HepG2 (cell line): ENCODE measurements at regions not wholly inside any gene's neighbourhood (a gene's known extent, or its start where the extent isn't known, plus 50 kb on each side); places are given as distances from the start of the nearest gene placed in this dataset.

ENCODE experiments used
- ATAC-seq: fragments of 200-7000 bp; cut with Tn5 transposase; 3 replicates; pipeline ENCODE4 v1.9.1; 2020; ENCODE audit warnings: mild to moderate bottlenecking, moderate library complexity
- BruUV-seq: library from RNA; stranded (reverse); fragments of 400-500 nt; replicated peaks from 2 replicates; lab custom pipeline; 2021; lab: Mats Ljungman, UMichigan
- CTCF ChIA-PET: fragments of 300-600 bp; formaldehyde crosslinking; extraction: SDS; loops from one replicate; lab custom pipeline; 2021; ENCODE audit warnings: low total read pairs, inconsistent platforms, low intra/inter-chr PET ratio; lab: Yijun Ruan, JAX
- POLR2A ChIA-PET: fragments of 350-600 bp; sonication (Branson Sonifier 250); formaldehyde crosslinking; loops from one replicate; lab custom pipeline; 2020; ENCODE audit warnings: antibody characterized with exemption, inconsistent platforms; lab: Yijun Ruan, JAX
- DNase-seq: peaks from one replicate; pipeline ENCODE4 v3.0.0-alpha.2; 2015; ENCODE audit warnings: low spot score
- FAIRE-seq: peaks from 3 replicates; lab custom pipeline; 2011; peaks lifted over from hg19 to GRCh38; lab: Jason Lieb, UNC
- H2AFZ ChIP-seq: one replicate; pipeline ENCODE4 v1.6.1; 2011; ENCODE audit warnings: low read length, inconsistent platforms
- H3K27ac ChIP-seq: fragments of 300-600 bp; 3 replicates; pipeline ENCODE4 v1.8.0; 2011; ENCODE audit warnings: mixed run types, mild to moderate bottlenecking, mixed read lengths, low read length, inconsistent platforms; ENCODE audit not compliant: insufficient read depth; ENCODE audit errors: extremely low read length
- H3K27me3 ChIP-seq, 2 experiments: fragments of 200-600 bp in 1 of 2; 2 replicates in 1 of 2; 3 replicates in 1 of 2; pipeline versions ENCODE4 v1.6.0 to v1.8.0; 2011; ENCODE audit warnings: low read length in 2 of 2, mild to moderate bottlenecking in 2 of 2, moderate library complexity in 2 of 2, inconsistent platforms in 1 of 2; ENCODE audit not compliant: insufficient read depth in 2 of 2, control insufficient read depth in 1 of 2
- H3K36me3 ChIP-seq, 2 experiments: fragments of 200-600 bp in 1 of 2; replicated peaks in 1 of 2; 2 replicates in 1 of 2; 3 replicates in 1 of 2; pipeline versions ENCODE4 v1.5.1 to v1.8.0; 2011; ENCODE audit warnings: low read length in 2 of 2, inconsistent platforms in 1 of 2; ENCODE audit not compliant: insufficient read depth in 2 of 2, control insufficient read depth in 1 of 2
- H3K4me1 ChIP-seq: 2 replicates; pipeline ENCODE4 v1.5.1; 2012; ENCODE audit warnings: low read length, inconsistent platforms; ENCODE audit not compliant: insufficient read depth
- H3K4me2 ChIP-seq: 2 replicates; pipeline ENCODE4 v1.6.0; 2011; ENCODE audit warnings: low read depth, low read length, inconsistent platforms
- H3K4me3 ChIP-seq, 3 experiments: fragments of 200-600 bp in 1 of 3; sonication (generic), shearing (Covaris generic) in 1 of 3; replicated peaks in 1 of 3; 2 replicates each; pipeline ENCODE4 v1.5.1; 2011 to 2016; ENCODE audit warnings: low read length in 3 of 3, inconsistent platforms in 2 of 3, low read depth in 2 of 3, mild to moderate bottlenecking in 2 of 3, control low read depth in 1 of 3, mixed read lengths in 1 of 3; ENCODE audit not compliant: insufficient read depth in 1 of 3
- H3K79me2 ChIP-seq: one replicate; pipeline ENCODE4 v1.6.1; 2011; ENCODE audit warnings: low read length, inconsistent platforms; ENCODE audit not compliant: insufficient read depth
- H3K9ac ChIP-seq: 2 replicates; pipeline ENCODE4 v1.6.0; 2011; ENCODE audit warnings: mild to moderate bottlenecking, low read depth, low read length, inconsistent platforms; ENCODE audit not compliant: insufficient read depth
- H3K9me3 ChIP-seq: 2 replicates; pipeline ENCODE4 v1.5.1; 2012; ENCODE audit warnings: mild to moderate bottlenecking, low read length
- H4K20me1 ChIP-seq: 2 replicates; pipeline ENCODE4 v1.6.0; 2011; ENCODE audit warnings: inconsistent platforms, mild to moderate bottlenecking, low read length, moderate library complexity; ENCODE audit not compliant: insufficient read depth
- ATF6 ChIP-seq: sonication (generic); formaldehyde crosslinking; conservative IDR thresholded peaks from 2 replicates; pipeline ENCODE4 v1.4.0; 2020; ENCODE audit warnings: missing genetic modification reagents
- ISL2 ChIP-seq: sonication (generic); formaldehyde crosslinking; IDR thresholded peaks from 2 replicates; pipeline ENCODE4 v1.5.0; 2020; ENCODE audit warnings: missing genetic modification reagents
- KDM3A ChIP-seq: IDR thresholded peaks from 2 replicates; pipeline ENCODE4 v1.6.1; 2018; ENCODE audit warnings: low read depth, missing compliant biosample characterization
- MED8 ChIP-seq: sonication (generic); formaldehyde crosslinking; IDR thresholded peaks from 2 replicates; pipeline ENCODE4 v1.8.1; 2023; ENCODE audit warnings: mild to moderate bottlenecking, missing genetic modification reagents; ENCODE audit not compliant: insufficient replicate concordance
- PAWR ChIP-seq: sonication (generic); formaldehyde crosslinking; IDR thresholded peaks from 2 replicates; pipeline ENCODE4 v1.4.0; 2020; ENCODE audit warnings: missing genetic modification reagents, mild to moderate bottlenecking, borderline replicate concordance
- PHF20 ChIP-seq: sonication (generic); formaldehyde crosslinking; IDR thresholded peaks from 2 replicates; pipeline ENCODE4 v1.5.0; 2020; ENCODE audit warnings: mild to moderate bottlenecking, missing genetic modification reagents
- RORA ChIP-seq: sonication (generic); formaldehyde crosslinking; IDR thresholded peaks from 2 replicates; pipeline ENCODE4 v1.5.0; 2020; ENCODE audit warnings: mild to moderate bottlenecking, missing genetic modification reagents, moderate library complexity
- TRAFD1 ChIP-seq: sonication (generic); formaldehyde crosslinking; IDR thresholded peaks from 2 replicates; pipeline ENCODE4 v1.5.1; 2020; ENCODE audit warnings: missing genetic modification reagents, mild to moderate bottlenecking, borderline replicate concordance
- YEATS4 ChIP-seq: sonication (generic); formaldehyde crosslinking; IDR thresholded peaks from 2 replicates; pipeline ENCODE4 v1.4.0; 2020; ENCODE audit warnings: missing genetic modification reagents, borderline replicate concordance
- ZBTB26 ChIP-seq: IDR thresholded peaks from 2 replicates; pipeline ENCODE4 v1.6.1; 2016; ENCODE audit warnings: missing compliant biosample characterization, missing genetic modification reagents, borderline replicate concordance
- ZNF570 ChIP-seq: sonication (generic); formaldehyde crosslinking; IDR thresholded peaks from 2 replicates; pipeline ENCODE4 v1.4.0; 2020; ENCODE audit warnings: mild to moderate bottlenecking, missing genetic modification reagents, borderline replicate concordance
- ZNF674 ChIP-seq: sonication (generic); formaldehyde crosslinking; IDR thresholded peaks from 2 replicates; pipeline ENCODE4 v1.5.0; 2020; ENCODE audit warnings: low read depth, mild to moderate bottlenecking, missing genetic modification reagents
- ZSCAN31 ChIP-seq: sonication (generic); formaldehyde crosslinking; IDR thresholded peaks from 2 replicates; pipeline ENCODE4 v1.5.0; 2020; ENCODE audit warnings: low read depth, mild to moderate bottlenecking, missing genetic modification reagents
- WGBS: methylation state at CpG from one replicate; pipeline ENCODE4 v1.1.6; 2017; ENCODE audit warnings: low lambda C conversion rate; 5-methylcytosine and 5-hydroxymethylcytosine counted together
- in situ Hi-C: cut with HindIII; loops from 2 replicates; pipeline ENCODE4 v1.10.0; 2017; ENCODE audit warnings: low pct_unique_long_range_greater_than_20kb; ENCODE audit not compliant: extremely low pct_ligation_motif_present
- intact Hi-C: fragments of 100-400 bp; cut with micrococcal nuclease; formaldehyde crosslinking; loops from one replicate; pipeline ENCODE4 v1.10.0; 2022; ENCODE audit not compliant: unreplicated experiment

DNA sequence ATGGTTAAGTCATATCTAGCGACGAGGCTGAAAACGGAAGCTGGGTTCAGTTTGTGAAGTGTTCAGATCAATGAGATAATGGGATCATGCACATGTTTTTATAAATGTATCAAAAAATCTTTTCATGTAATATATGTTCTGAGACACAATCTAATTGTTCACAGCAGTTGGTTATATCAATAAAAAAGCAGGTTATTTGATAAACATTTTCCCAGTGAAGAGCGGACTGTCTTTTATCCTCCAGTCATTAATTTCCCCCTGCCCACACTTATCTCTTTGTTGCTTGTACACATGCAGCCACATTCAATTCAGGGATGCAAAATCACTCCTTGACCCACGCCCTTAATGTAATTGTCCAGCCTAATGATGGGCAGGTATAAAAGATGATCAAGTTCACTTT is 563.1 kb downstream of the INHBA start (continued):
- TF ChIP-seq RORA, result no peak
- no peak for TF ChIP-seq TRAFD1
- TF ChIP-seq ZSCAN31 (CRISPR knock-in tag), result no peak
- no peak for TF ChIP-seq ISL2 (CRISPR knock-in tag)

- Histone ChIP-seq H2AFZ (no peak overlapping the region), H3K9ac (no peak overlapping the region), H3K36me3 (no peaks in the 10 kb centered on the region), H3K27ac (no peak overlapping the region), H3K79me2 (no peaks in the 10 kb centered on the region), H3K4me1 (no peaks in the 10 kb centered on the region), H3K9me3 (no peaks in the 10 kb centered on the region), H4K20me1 (no peaks in the 10 kb centered on the region), H3K27me3 (no peaks in the 10 kb centered on the region), H3K4me2 (no peak overlapping the region), H3K4me3 (no peak overlapping the region)
- no peak for FAIRE-seq
- TF ChIP-seq ZBTB26 (CRISPR knock-in tag) (no peak), PHF20 (CRISPR knock-in tag) (no peak), PAWR (CRISPR knock-in tag) (no peak), YEATS4 (CRISPR knock-in tag) (no peak), ATF6 (CRISPR knock-in tag) (no peak), ZNF674 (no peak), KDM3A (no peak), MED8 (CRISPR knock-in tag) (no peak), ZNF570 (no peak)
- ChIA-PET CTCF (no interaction called here), POLR2A (no interaction called here)
- WGBS, result 51% methylated on average over 4 of the region's 15 CpGs
- DNase-seq, result no peak
- BruUV-seq, result no TSS peak
- in situ Hi-C loops, result no loop called here
- intact Hi-C loops, result no loop called here
- ATAC-seq, result no peak
Observed at GRCh38 chr7:41136551-41136950, 566.3 kb downstream of the INHBA start.
